ENCODE measurements at regions not wholly inside any gene's neighbourhood (a gene's known extent, or its start where the extent isn't known, plus 50 kb on each side); places are given as distances from the start of the nearest gene placed in this dataset.

GRCh38 chr2:831225-831536, 119.5 kb upstream of the SNTG2 start:
- no peak for DNase-seq
- ChIA-PET CTCF (no interaction called here), POLR2A (no interaction called here)
- Mint-ChIP-seq H3K36me3 (ENCODE audit: low read depth) (no peaks in the 10 kb centered on the region), H3K4me3 (no peak overlapping the region), H3K9me3 (no peaks in the 10 kb centered on the region), H3K27me3 (peaks cover 13% of the 10 kb centered on the region), H3K27ac (no peak overlapping the region), H3K4me1 (no peaks in the 10 kb centered on the region)
- no peak for TF ChIP-seq CTCF (IDR thresholded peaks at IDR 0.05)
- no peak for ATAC-seq (ENCODE audit: low read depth)
- intact Hi-C loops (cut with micrococcal nuclease): no loop called here

GRCh38 chr2:830419-831224, 120.0 kb upstream of the SNTG2 start:
- ATAC-seq (ENCODE audit: low read depth) (no peak), DNase-seq (no peak)
- ChIA-PET POLR2A (no interaction called here), CTCF (no interaction called here)
- Mint-ChIP-seq H3K4me3 (no peak overlapping the region), H3K36me3 (ENCODE audit: low read depth) (no peaks in the 10 kb centered on the region), H3K4me1 (no peaks in the 10 kb centered on the region), H3K27ac (no peak overlapping the region), H3K27me3 (peaks cover 13% of the 10 kb centered on the region), H3K9me3 (no peaks in the 10 kb centered on the region)
- no peak for TF ChIP-seq CTCF (IDR thresholded peaks at IDR 0.05)
- intact Hi-C loops (cut with micrococcal nuclease): no loop called here

- CTCF ChIA-PET: no interaction called here
- DNase-seq (no peak), ATAC-seq (ENCODE audit: low read depth) (no peak)
- intact Hi-C loops (cut with micrococcal nuclease): no loop called here
- Mint-ChIP-seq H3K27me3 (peaks cover 6% of the 10 kb centered on the region), H3K4me3 (no peak overlapping the region), H3K4me1 (no peaks in the 10 kb centered on the region), H3K9me3 (no peaks in the 10 kb centered on the region), H3K27ac (no peak overlapping the region), H3K36me3 (ENCODE audit: low read depth) (no peaks in the 10 kb centered on the region)
- TF ChIP-seq CTCF (IDR thresholded peaks at IDR 0.05): no peak
- POLR2A ChIA-PET: no interaction called here
These were observed 121.6 kb upstream of the SNTG2 start for GRCh38 chr2:829047-829446.

GRCh38 chr2:824954-825353, 125.7 kb upstream of the SNTG2 start:
- no peak for TF ChIP-seq CTCF (IDR thresholded peaks at IDR 0.05)
- ATAC-seq (ENCODE audit: low read depth) (no peak), DNase-seq (no peak)
- Mint-ChIP-seq H3K36me3 (ENCODE audit: low read depth) (no peaks in the 10 kb centered on the region), H3K27ac (no peak overlapping the region), H3K9me3 (no peaks in the 10 kb centered on the region), H3K27me3 (no peaks in the 10 kb centered on the region), H3K4me1 (no peaks in the 10 kb centered on the region), H3K4me3 (no peak overlapping the region)
- CTCF ChIA-PET: no interaction called here
- POLR2A ChIA-PET: no interaction called here
- intact Hi-C loops (cut with micrococcal nuclease): no loop called here

GRCh38 chr2:824524-824923, 126.1 kb upstream of the SNTG2 start:
- H3K4me1 Mint-ChIP-seq: no peaks in the 10 kb centered on the region
- no peaks in the 10 kb centered on the region for H3K9me3 Mint-ChIP-seq
- no peak for TF ChIP-seq CTCF (IDR thresholded peaks at IDR 0.05)
- H3K36me3 Mint-ChIP-seq (ENCODE audit: low read depth): no peaks in the 10 kb centered on the region
- H3K27me3 Mint-ChIP-seq: no peaks in the 10 kb centered on the region
- ATAC-seq (ENCODE audit: low read depth) (no peak), DNase-seq (no peak)
- POLR2A ChIA-PET: no interaction called here
- H3K4me3 Mint-ChIP-seq: no peak overlapping the region
- no peak overlapping the region for H3K27ac Mint-ChIP-seq
- intact Hi-C loops (cut with micrococcal nuclease): no loop called here
- CTCF ChIA-PET: no interaction called here

Measured in activated B cell treated with CpG ODN at 0.5 μM for 24 hours (primary cell).